Neural progenitor cell (in vitro differentiated cells): ENCODE measurements at regions not wholly inside any gene's neighbourhood (a gene's known extent, or its start where the extent isn't known, plus 50 kb on each side); places are given as distances from the start of the nearest gene placed in this dataset.

Experiments used
- EZH2 ChIP-seq: fragments of 200-600 bp; sonication (generic); IDR thresholded peaks from 2 replicates; pipeline ENCODE4 v1.6.1; 2017; ENCODE audit warnings: antibody characterized with exemption, mild to moderate bottlenecking, moderate library complexity
- EZH2phosphoT487 ChIP-seq: fragments of 200-600 bp; sonication (generic); IDR thresholded peaks from 2 replicates; pipeline ENCODE4 v1.6.1; 2017; ENCODE audit warnings: antibody characterized with exemption
- TF ChIP-seq, protein P1 (sequence below): fragments of 200-600 bp; sonication (generic); IDR thresholded peaks from 2 replicates; pipeline ENCODE4 v1.5.1; 2017; ENCODE audit warnings: antibody characterized with exemption, mild to moderate bottlenecking

DNA sequence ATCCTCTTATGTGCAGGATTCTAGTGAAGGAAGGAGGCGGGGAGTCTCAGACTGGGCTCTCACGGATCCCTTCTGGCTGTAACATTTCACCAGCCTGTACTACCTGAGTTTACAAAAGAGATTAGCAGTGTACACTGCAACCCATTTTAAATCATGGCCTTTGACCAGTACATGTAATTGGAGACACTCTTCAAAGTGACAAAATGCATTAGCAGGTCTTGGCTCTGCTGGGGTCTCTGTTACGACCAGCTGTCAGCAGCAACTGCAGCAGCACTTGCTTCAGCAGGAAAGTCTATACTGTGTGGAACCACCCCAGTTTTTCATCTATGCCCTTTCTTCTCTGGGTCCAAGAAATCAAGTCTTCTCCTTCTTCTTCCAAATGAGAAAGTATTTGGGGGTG lies 322.8 kb upstream of the ASIC2 start:
- TF ChIP-seq, protein P1, sequence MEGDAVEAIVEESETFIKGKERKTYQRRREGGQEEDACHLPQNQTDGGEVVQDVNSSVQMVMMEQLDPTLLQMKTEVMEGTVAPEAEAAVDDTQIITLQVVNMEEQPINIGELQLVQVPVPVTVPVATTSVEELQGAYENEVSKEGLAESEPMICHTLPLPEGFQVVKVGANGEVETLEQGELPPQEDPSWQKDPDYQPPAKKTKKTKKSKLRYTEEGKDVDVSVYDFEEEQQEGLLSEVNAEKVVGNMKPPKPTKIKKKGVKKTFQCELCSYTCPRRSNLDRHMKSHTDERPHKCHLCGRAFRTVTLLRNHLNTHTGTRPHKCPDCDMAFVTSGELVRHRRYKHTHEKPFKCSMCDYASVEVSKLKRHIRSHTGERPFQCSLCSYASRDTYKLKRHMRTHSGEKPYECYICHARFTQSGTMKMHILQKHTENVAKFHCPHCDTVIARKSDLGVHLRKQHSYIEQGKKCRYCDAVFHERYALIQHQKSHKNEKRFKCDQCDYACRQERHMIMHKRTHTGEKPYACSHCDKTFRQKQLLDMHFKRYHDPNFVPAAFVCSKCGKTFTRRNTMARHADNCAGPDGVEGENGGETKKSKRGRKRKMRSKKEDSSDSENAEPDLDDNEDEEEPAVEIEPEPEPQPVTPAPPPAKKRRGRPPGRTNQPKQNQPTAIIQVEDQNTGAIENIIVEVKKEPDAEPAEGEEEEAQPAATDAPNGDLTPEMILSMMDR = no peak
- TF ChIP-seq EZH2 (no peak), EZH2phosphoT487 (no peak)
